H9 (cell line): ENCODE measurements at regions not wholly inside any gene's neighbourhood (a gene's known extent, or its start where the extent isn't known, plus 50 kb on each side); places are given as distances from the start of the nearest gene placed in this dataset.

Source experiments
- DNase-seq: peaks from one replicate; pipeline ENCODE4 v3.0.0-alpha.2; 2017
- H2AFZ ChIP-seq: one replicate; pipeline ENCODE4 v1.6.1; 2013; ENCODE audit warnings: mild to moderate bottlenecking, low read length, control low read depth, moderate library complexity
- H2AK5ac ChIP-seq: 2 replicates; pipeline ENCODE4 v1.6.1; 2013; ENCODE audit warnings: low read length, control low read depth, mixed read lengths; ENCODE audit not compliant: insufficient read length
- H2BK120ac ChIP-seq: one replicate; pipeline ENCODE4 v1.6.1; 2013; ENCODE audit warnings: low read depth, mild to moderate bottlenecking, low read length, control low read depth, inconsistent platforms; ENCODE audit not compliant: poor library complexity, severe bottlenecking
- H2BK12ac ChIP-seq: 2 replicates; pipeline ENCODE4 v1.6.1; 2013; ENCODE audit warnings: low read length, control low read depth, mixed read lengths, low read depth; ENCODE audit not compliant: insufficient read length
- H2BK15ac ChIP-seq: 2 replicates; pipeline ENCODE4 v1.6.1; 2013; ENCODE audit warnings: low read depth, low read length, control low read depth
- H2BK20ac ChIP-seq: one replicate; pipeline ENCODE4 v1.6.1; 2013; ENCODE audit warnings: low read depth, mild to moderate bottlenecking, low read length, control low read depth, inconsistent platforms; ENCODE audit not compliant: poor library complexity, severe bottlenecking
- H2BK5ac ChIP-seq: 2 replicates; pipeline ENCODE4 v1.6.1; 2013; ENCODE audit warnings: low read length, control low read depth, mixed read lengths; ENCODE audit not compliant: insufficient read length
- H3K14ac ChIP-seq: 2 replicates; pipeline ENCODE4 v1.6.1; 2013; ENCODE audit warnings: low read length, control low read depth; ENCODE audit not compliant: insufficient read depth
- H3K18ac ChIP-seq: 2 replicates; pipeline ENCODE4 v1.6.1; 2013; ENCODE audit warnings: low read depth, mild to moderate bottlenecking, mixed read lengths, low read length, control low read depth; ENCODE audit not compliant: insufficient read length
- H3K23ac ChIP-seq: 2 replicates; pipeline ENCODE4 v1.6.1; 2013; ENCODE audit warnings: low read length, control low read depth, mixed read lengths, low read depth; ENCODE audit not compliant: insufficient read length
- H3K23me2 ChIP-seq: 2 replicates; pipeline ENCODE4 v1.6.1; 2013; ENCODE audit warnings: low read depth, mild to moderate bottlenecking, mixed read lengths, low read length, control low read depth; ENCODE audit not compliant: insufficient read length, poor library complexity, severe bottlenecking
- H3K27ac ChIP-seq: 2 replicates; pipeline ENCODE4 v1.5.1; 2013; ENCODE audit warnings: low read length, control low read depth, mixed read lengths, low read depth; ENCODE audit not compliant: insufficient read length
- H3K27me3 ChIP-seq: 2 replicates; pipeline ENCODE4 v1.6.1; 2013; ENCODE audit warnings: low read length, control low read depth, inconsistent platforms; ENCODE audit not compliant: insufficient read depth
- H3K4ac ChIP-seq: 2 replicates; pipeline ENCODE4 v1.6.1; 2013; ENCODE audit warnings: low read depth, mild to moderate bottlenecking, control low read depth, inconsistent platforms, low read length, moderate library complexity
- H3K4me1 ChIP-seq: 2 replicates; pipeline ENCODE4 v1.6.1; 2013; ENCODE audit warnings: low read length, control low read depth, inconsistent platforms; ENCODE audit not compliant: insufficient read depth
- H3K4me2 ChIP-seq: 2 replicates; pipeline ENCODE4 v1.6.1; 2013; ENCODE audit warnings: low read length, control low read depth, mixed read lengths; ENCODE audit not compliant: insufficient read length, insufficient read depth
- H3K56ac ChIP-seq: 2 replicates; pipeline ENCODE4 v1.6.1; 2013; ENCODE audit warnings: low read depth, mild to moderate bottlenecking, mixed read lengths, low read length, control low read depth; ENCODE audit not compliant: insufficient read length
- H3K79me1 ChIP-seq: 2 replicates; pipeline ENCODE4 v1.6.1; 2013; ENCODE audit warnings: low read depth, mild to moderate bottlenecking, moderate library complexity, low read length, control low read depth, inconsistent platforms; ENCODE audit not compliant: insufficient read depth, poor library complexity, severe bottlenecking
- H3K79me2 ChIP-seq: 2 replicates; pipeline ENCODE4 v1.6.1; 2013; ENCODE audit warnings: low read length, control low read depth, inconsistent platforms; ENCODE audit not compliant: insufficient read depth
- H3K9ac ChIP-seq: 2 replicates; pipeline ENCODE4 v1.6.1; 2013; ENCODE audit warnings: low read length, control low read depth, mixed read lengths; ENCODE audit not compliant: insufficient read length; ENCODE audit errors: extremely low read depth
- H3K9me3 ChIP-seq: one replicate; pipeline ENCODE4 v1.6.1; 2013; ENCODE audit warnings: low read depth, low read length, inconsistent platforms; ENCODE audit not compliant: control insufficient read depth
- H3T11ph ChIP-seq: one replicate; pipeline ENCODE4 v1.6.1; 2013; ENCODE audit warnings: mild to moderate bottlenecking, low read length, control low read depth, inconsistent platforms
- H4K20me1 ChIP-seq: one replicate; pipeline ENCODE4 v1.6.1; 2013; ENCODE audit not compliant: control insufficient read depth, insufficient read length, insufficient read depth
- H4K5ac ChIP-seq: 2 replicates; pipeline ENCODE4 v1.6.1; 2013; ENCODE audit warnings: low read depth, mild to moderate bottlenecking, mixed read lengths, low read length, control low read depth; ENCODE audit not compliant: insufficient read length
- H4K8ac ChIP-seq: replicated peaks from 2 replicates; pipeline ENCODE4 v1.6.1; 2013; ENCODE audit warnings: low read length, control low read depth, mixed read lengths, low read depth; ENCODE audit not compliant: insufficient read length
- H4K91ac ChIP-seq: 2 replicates; pipeline ENCODE4 v1.6.1; 2013; ENCODE audit warnings: low read depth, mild to moderate bottlenecking, moderate library complexity, mixed read lengths, low read length, control low read depth; ENCODE audit not compliant: insufficient read length
- H3K27ac Mint-ChIP-seq, 3 experiments: 2 replicates in 2 of 3; 3 replicates in 1 of 3; pipeline ENCODE4 v1.8.0; 2020 to 2021; ENCODE audit warnings: mixed read lengths in 3 of 3, mild to moderate bottlenecking in 1 of 3, moderate library complexity in 1 of 3
- H3K27me3 Mint-ChIP-seq: 2 replicates; pipeline ENCODE4 v1.8.0; 2021; ENCODE audit warnings: low read depth, mild to moderate bottlenecking, moderate library complexity, mixed read lengths
- H3K36me3 Mint-ChIP-seq, 3 experiments: 2 replicates in 2 of 3; 3 replicates in 1 of 3; pipeline ENCODE4 v1.8.0; 2020 to 2021; ENCODE audit warnings: low read depth in 3 of 3, mixed read lengths in 3 of 3; ENCODE audit not compliant: insufficient read depth in 1 of 3
- H3K4me1 Mint-ChIP-seq, 2 experiments: 2 replicates each; pipeline ENCODE4 v1.8.0; 2020; ENCODE audit warnings: mixed read lengths in 2 of 2
- H3K4me3 Mint-ChIP-seq, 2 experiments: 2 replicates in 1 of 2; 3 replicates in 1 of 2; pipeline ENCODE4 v1.8.0; 2020 to 2021; ENCODE audit warnings: mild to moderate bottlenecking in 2 of 2, mixed read lengths in 2 of 2, moderate library complexity in 1 of 2
- H3K9me3 Mint-ChIP-seq, 2 experiments: 2 replicates in 1 of 2; 3 replicates in 1 of 2; pipeline ENCODE4 v1.8.0; 2020; ENCODE audit warnings: mild to moderate bottlenecking in 2 of 2, mixed read lengths in 2 of 2, moderate library complexity in 1 of 2
- CTCF ChIP-seq: fragments of 200-600 bp; sonication (generic); conservative IDR thresholded peaks from 3 replicates; pipeline ENCODE4 v1.8.0; 2021; ENCODE audit warnings: antibody characterized with exemption, mild to moderate bottlenecking
- WGBS: extraction: QIAGEN DNeasy Blood & Tissue Kit; methylation state at CpG from one replicate; pipeline ENCODE4 v1.1.7; 2013; ENCODE audit warnings: missing lambda C conversion rate, low lambda C conversion rate, mixed read lengths; ENCODE audit not compliant: insufficient read length; ENCODE audit errors: extremely low coverage; 5-methylcytosine and 5-hydroxymethylcytosine counted together

- Histone ChIP-seq H3K79me2 (no peaks in the 10 kb centered on the region), H3K79me1 (no peaks in the 10 kb centered on the region), H2BK5ac (no peak overlapping the region), H2BK15ac (no peak overlapping the region), H2BK120ac (no peak overlapping the region), H3K27me3 (no peaks in the 10 kb centered on the region), H4K91ac (no peak overlapping the region), H4K5ac (no peak overlapping the region), H2BK20ac (no peak overlapping the region), H3K9me3 (no peaks in the 10 kb centered on the region), H3K18ac (no peak overlapping the region), H3K4me1 (no peaks in the 10 kb centered on the region), H2AK5ac (no peak overlapping the region), H3K27ac (no peak overlapping the region), H4K8ac (no peak overlapping the region), H3K4ac (no peak overlapping the region), H3K56ac (no peak overlapping the region), H3K4me2 (no peak overlapping the region), H3K23ac (no peak overlapping the region), H3K14ac (no peak overlapping the region), H3K9ac (no peak overlapping the region), H3K23me2 (no peaks in the 10 kb centered on the region), H3T11ph (no peak overlapping the region), H4K20me1 (no peaks in the 10 kb centered on the region), H2BK12ac (no peak overlapping the region), H2AFZ (no peak overlapping the region)
- no peak for DNase-seq
- H3K4me1 Mint-ChIP-seq, result peaks cover 0 to 10% of the 10 kb centered on the region in 2 experiments; a peak in 2 of 4 replicates
- peaks cover 6% of the 10 kb centered on the region for H3K27me3 Mint-ChIP-seq
- WGBS, result no CpG with 5 or more reads among the region's 9 CpGs
- peak overlapping the region in 1 of 3 experiments; percentile 70; a peak in 1 of 7 replicates for H3K27ac Mint-ChIP-seq
- peaks cover 3% of the 10 kb centered on the region in 2 experiments; a peak in 2 of 5 replicates for H3K9me3 Mint-ChIP-seq
- no peak overlapping the region for H3K4me3 Mint-ChIP-seq
- H3K36me3 Mint-ChIP-seq, result no peaks in the 10 kb centered on the region; a peak in 1 of 7 replicates
- no peak for TF ChIP-seq CTCF
These were observed 56.5 kb upstream of the EDAR start for GRCh38 chr2:109045505-109045904.
